Cardiac fibroblast (primary cell): ENCODE measurements at regions not wholly inside any gene's neighbourhood (a gene's known extent, or its start where the extent isn't known, plus 50 kb on each side); places are given as distances from the start of the nearest gene placed in this dataset.

Source experiments
- DNase-seq, 2 donors: peaks; one replicate each; pipeline versions ENCODE4 v3.0.0 to v3.0.0-alpha.2; 2010; ENCODE audit warnings: low read depth in 2 of 2
- H3K4me3 ChIP-seq, 2 donors: replicated peaks in 1 of 2; 1 replicate in 1 of 2; 2 replicates in 1 of 2; pipeline ENCODE4 v1.5.1; 2011; ENCODE audit warnings: low read depth in 2 of 2, low read length in 2 of 2, mild to moderate bottlenecking in 2 of 2, moderate library complexity in 1 of 2
- CTCF ChIP-seq: IDR thresholded peaks from one replicate; pipeline ENCODE4 v1.5.1; 2011; ENCODE audit warnings: low read depth, mild to moderate bottlenecking, low read length, inconsistent platforms

- no peak for TF ChIP-seq CTCF
- no peak overlapping the region for H3K4me3 ChIP-seq
- DNase-seq = no peak
These were observed 459.1 kb upstream of the BCHE start for GRCh38 chr3:166296179-166296783.

GRCh38 chr3:166291186-166291955, 454.1 kb upstream of the BCHE start:
- no peak overlapping the region for H3K4me3 ChIP-seq
- no peak for TF ChIP-seq CTCF
- no peak for DNase-seq

GRCh38 chr3:166285001-166285400, 447.8 kb upstream of the BCHE start:
- H3K4me3 ChIP-seq = no peak overlapping the region
- peak in 1 of 2 donors; percentile 14 for DNase-seq
- TF ChIP-seq CTCF = no peak

- TF ChIP-seq CTCF = no peak
- peak; percentile 23 to 76 for DNase-seq
- no peak overlapping the region for H3K4me3 ChIP-seq
These were observed 446.6 kb upstream of the BCHE start for GRCh38 chr3:166283840-166284239.

- no peak for DNase-seq
- H3K4me3 ChIP-seq = no peak overlapping the region
- no peak for TF ChIP-seq CTCF
These were observed 445.7 kb upstream of the BCHE start for GRCh38 chr3:166282931-166283330.

GRCh38 chr3:166279636-166280035, 442.4 kb upstream of the BCHE start:
- DNase-seq = no peak
- TF ChIP-seq CTCF = no peak
- no peak overlapping the region for H3K4me3 ChIP-seq
